ENCODE measurements at regions not wholly inside any gene's neighbourhood (a gene's known extent, or its start where the extent isn't known, plus 50 kb on each side); places are given as distances from the start of the nearest gene placed in this dataset.
"Not testable (repeated sequence)": the region's sequence is repeated elsewhere in the genome, so short reads cannot be mapped to it uniquely, and the experiment has no call there.

GRCh38 chr6:14388371-14388770 is 270.8 kb downstream of the CD83 start:
- H3K4me1 ChIP-seq (ENCODE audit: control insufficient read depth, insufficient read depth, low read length), result no peaks in the 10 kb centered on the region
- WGBS (ENCODE audit: insufficient coverage), result no CpG with 5 or more reads among the region's 2 CpGs

GRCh38 chr6:14389776-14390175 is 272.2 kb downstream of the CD83 start:
- H3K9me3 ChIP-seq (ENCODE audit: control insufficient read depth, insufficient read depth, low read length); H3K4me3 ChIP-seq (ENCODE audit: low read depth, low read length); DNase-seq (ENCODE audit: low read depth in 4 of 6, low spot score in 6 of 6); H3K27ac ChIP-seq (ENCODE audit: low read depth, low read length); H3K4me1 ChIP-seq (ENCODE audit: control insufficient read depth, insufficient read depth, low read length); H3K36me3 ChIP-seq (ENCODE audit: control insufficient read depth, insufficient read depth, low read length); H3K27me3 ChIP-seq (ENCODE audit: control insufficient read depth, insufficient read depth, low read length): not testable (repeated sequence)
- WGBS (ENCODE audit: insufficient coverage), result 94% methylated on average over 2 of the region's 2 CpGs

More at GRCh38 chr6:14388371-14388770, 270.8 kb downstream of the CD83 start:
- DNase-seq (ENCODE audit: low read depth in 4 of 6, low spot score in 6 of 6), result no peak
- no peak overlapping the region for H3K27ac ChIP-seq (ENCODE audit: low read depth, low read length)
- H3K36me3 ChIP-seq (ENCODE audit: control insufficient read depth, insufficient read depth, low read length), result no peaks in the 10 kb centered on the region
- H3K9me3 ChIP-seq (ENCODE audit: control insufficient read depth, insufficient read depth, low read length), result no peaks in the 10 kb centered on the region
- no peak overlapping the region for H3K4me3 ChIP-seq (ENCODE audit: low read depth, low read length)
- no peaks in the 10 kb centered on the region for H3K27me3 ChIP-seq (ENCODE audit: control insufficient read depth, insufficient read depth, low read length)

GRCh38 chr6:14390805-14391204 is 273.2 kb downstream of the CD83 start:
- no peaks in the 10 kb centered on the region for H3K36me3 ChIP-seq (ENCODE audit: control insufficient read depth, insufficient read depth, low read length)
- no peak overlapping the region for H3K4me3 ChIP-seq (ENCODE audit: low read depth, low read length)
- H3K27ac ChIP-seq (ENCODE audit: low read depth, low read length), result no peak overlapping the region
- WGBS (ENCODE audit: insufficient coverage), result 80% methylated on average over 1 of the region's 2 CpGs
- H3K4me1 ChIP-seq (ENCODE audit: control insufficient read depth, insufficient read depth, low read length), result no peaks in the 10 kb centered on the region
- H3K27me3 ChIP-seq (ENCODE audit: control insufficient read depth, insufficient read depth, low read length), result no peaks in the 10 kb centered on the region
- H3K9me3 ChIP-seq (ENCODE audit: control insufficient read depth, insufficient read depth, low read length), result no peaks in the 10 kb centered on the region
- DNase-seq (ENCODE audit: low read depth in 4 of 6, low spot score in 6 of 6), result no peak

DNA sequence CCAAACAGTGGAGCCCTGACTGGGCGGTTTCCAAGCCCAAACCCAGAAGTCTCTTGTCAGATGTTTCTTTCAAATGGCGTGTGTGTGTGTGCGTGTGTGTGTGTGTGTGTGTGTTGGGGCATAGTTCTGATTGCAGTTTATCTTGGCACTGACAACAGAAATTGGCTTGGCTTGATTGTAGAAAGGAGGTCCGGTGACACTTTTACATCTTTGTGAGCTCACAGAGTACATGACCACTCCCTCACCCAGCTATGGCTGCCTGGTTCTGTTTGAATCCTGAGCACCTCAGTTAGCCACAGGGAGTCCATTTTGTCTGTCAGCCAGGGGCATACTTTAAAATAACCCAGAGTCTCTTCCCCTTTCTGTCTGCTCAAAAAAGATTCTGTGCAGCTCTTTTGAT is 276.3 kb downstream of the CD83 start:
- Histone ChIP-seq H3K36me3 (ENCODE audit: control insufficient read depth, insufficient read depth, low read length) (no peaks in the 10 kb centered on the region), H3K27ac (ENCODE audit: low read depth, low read length) (no peak overlapping the region), H3K27me3 (ENCODE audit: control insufficient read depth, insufficient read depth, low read length) (no peaks in the 10 kb centered on the region), H3K9me3 (ENCODE audit: control insufficient read depth, insufficient read depth, low read length) (no peaks in the 10 kb centered on the region), H3K4me3 (ENCODE audit: low read depth, low read length) (no peak overlapping the region), H3K4me1 (ENCODE audit: control insufficient read depth, insufficient read depth, low read length) (peaks cover 5% of the 10 kb centered on the region)
- 77% methylated on average over 4 of the region's 4 CpGs for WGBS (ENCODE audit: insufficient coverage)
- no peak for DNase-seq (ENCODE audit: low read depth in 4 of 6, low spot score in 6 of 6)

DNA sequence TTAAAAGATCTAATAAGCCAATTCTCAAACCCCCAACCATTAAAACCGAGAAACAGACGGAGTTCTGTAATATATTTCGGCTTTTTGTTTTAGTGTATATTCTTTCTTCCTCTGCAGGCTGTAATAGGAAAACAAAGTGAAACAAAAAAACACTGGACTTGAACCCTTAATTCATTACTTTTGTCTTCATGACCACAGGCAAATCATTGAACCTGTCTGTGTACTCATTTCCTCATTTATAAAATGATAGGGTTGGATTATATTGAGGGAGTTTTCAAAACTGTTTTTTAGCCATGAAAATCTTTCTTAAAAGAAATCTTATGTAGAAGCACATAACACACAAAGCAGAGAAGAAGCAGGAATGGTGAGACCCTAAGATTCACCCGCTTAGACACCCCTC is 278.8 kb downstream of the CD83 start:
- H3K27me3 ChIP-seq (ENCODE audit: control insufficient read depth, insufficient read depth, low read length), result no peaks in the 10 kb centered on the region
- no peak overlapping the region for H3K4me3 ChIP-seq (ENCODE audit: low read depth, low read length)
- DNase-seq (ENCODE audit: low read depth in 4 of 6, low spot score in 6 of 6), result no peak
- H3K9me3 ChIP-seq (ENCODE audit: control insufficient read depth, insufficient read depth, low read length), result no peaks in the 10 kb centered on the region
- no CpG with 5 or more reads among the region's 4 CpGs for WGBS (ENCODE audit: insufficient coverage)
- H3K27ac ChIP-seq (ENCODE audit: low read depth, low read length), result no peak overlapping the region
- no peaks in the 10 kb centered on the region for H3K36me3 ChIP-seq (ENCODE audit: control insufficient read depth, insufficient read depth, low read length)
- H3K4me1 ChIP-seq (ENCODE audit: control insufficient read depth, insufficient read depth, low read length), result peaks cover 5% of the 10 kb centered on the region

DNA sequence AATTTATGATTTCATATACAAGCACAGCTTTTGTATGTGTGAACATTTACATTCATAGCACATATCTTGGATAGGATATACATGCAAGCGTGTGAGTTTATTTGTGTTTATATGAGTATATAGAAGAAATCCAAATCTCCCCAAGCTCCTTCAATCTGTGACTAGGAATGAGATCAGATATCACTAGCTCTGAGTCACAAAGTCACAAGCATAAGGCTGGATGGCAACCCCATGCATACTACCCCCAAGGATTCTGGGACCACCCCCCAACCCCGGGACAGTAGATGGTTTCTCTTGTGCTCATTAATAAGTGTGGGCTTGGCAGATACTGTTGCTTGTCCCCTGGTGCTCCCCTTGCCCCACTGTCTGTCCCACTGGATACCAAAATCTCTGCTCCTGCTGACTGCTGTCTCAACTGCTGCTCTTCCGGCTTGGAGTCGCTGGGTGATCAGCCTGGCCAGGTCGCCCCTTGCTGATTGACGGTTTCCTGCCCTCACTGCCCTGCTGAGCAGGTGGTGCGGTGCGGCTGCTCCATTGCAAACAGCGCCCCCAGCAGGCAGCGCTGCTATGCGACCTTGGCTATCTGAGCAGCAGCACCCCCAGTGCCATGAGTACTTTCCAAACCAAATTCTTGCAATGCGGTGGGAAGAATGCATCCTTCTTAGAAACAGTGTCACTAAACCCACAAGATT is 279.4 kb downstream of the CD83 start:
- no peaks in the 10 kb centered on the region for H3K9me3 ChIP-seq (ENCODE audit: control insufficient read depth, insufficient read depth, low read length)
- no peak for DNase-seq (ENCODE audit: low read depth in 4 of 6, low spot score in 6 of 6)
- H3K27ac ChIP-seq (ENCODE audit: low read depth, low read length), result no peak overlapping the region
- H3K4me3 ChIP-seq (ENCODE audit: low read depth, low read length), result no peak overlapping the region
- peaks cover 5% of the 10 kb centered on the region for H3K4me1 ChIP-seq (ENCODE audit: control insufficient read depth, insufficient read depth, low read length)
- no peaks in the 10 kb centered on the region for H3K27me3 ChIP-seq (ENCODE audit: control insufficient read depth, insufficient read depth, low read length)
- H3K36me3 ChIP-seq (ENCODE audit: control insufficient read depth, insufficient read depth, low read length), result no peaks in the 10 kb centered on the region
- WGBS (ENCODE audit: insufficient coverage), result 30% methylated on average over 9 of the region's 12 CpGs

- Histone ChIP-seq H3K4me1 (ENCODE audit: control insufficient read depth, insufficient read depth, low read length) (peaks cover 5% of the 10 kb centered on the region), H3K27me3 (ENCODE audit: control insufficient read depth, insufficient read depth, low read length) (no peaks in the 10 kb centered on the region), H3K27ac (ENCODE audit: low read depth, low read length) (no peak overlapping the region), H3K9me3 (ENCODE audit: control insufficient read depth, insufficient read depth, low read length) (no peaks in the 10 kb centered on the region), H3K4me3 (ENCODE audit: low read depth, low read length) (no peak overlapping the region), H3K36me3 (ENCODE audit: control insufficient read depth, insufficient read depth, low read length) (no peaks in the 10 kb centered on the region)
- DNase-seq (ENCODE audit: low read depth in 4 of 6, low spot score in 6 of 6), result no peak
- WGBS (ENCODE audit: insufficient coverage), result 48% methylated on average over 2 of the region's 6 CpGs
These were observed 279.9 kb downstream of the CD83 start for GRCh38 chr6:14397518-14397901.

DNA sequence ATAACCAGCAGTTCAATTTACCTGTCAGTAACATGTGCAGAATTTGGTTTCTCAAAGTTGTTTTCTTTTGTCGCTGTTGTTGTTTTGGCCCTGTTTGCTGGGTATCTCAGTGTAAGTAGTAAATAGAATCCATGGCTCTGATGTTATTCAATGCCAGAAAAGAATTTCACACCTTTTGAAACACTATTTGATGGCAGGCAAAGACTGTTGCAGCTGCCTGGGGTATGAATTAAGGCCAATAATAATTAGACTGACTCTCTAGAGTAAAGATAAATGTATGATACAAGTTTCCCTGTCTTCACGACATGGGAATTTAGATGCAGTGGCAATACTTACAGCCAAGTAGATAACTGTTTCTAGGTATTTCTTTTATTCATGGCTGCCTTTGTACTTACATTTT is 281.4 kb downstream of the CD83 start:
- H3K27me3 ChIP-seq (ENCODE audit: control insufficient read depth, insufficient read depth, low read length), result no peaks in the 10 kb centered on the region
- no peak overlapping the region for H3K27ac ChIP-seq (ENCODE audit: low read depth, low read length)
- H3K9me3 ChIP-seq (ENCODE audit: control insufficient read depth, insufficient read depth, low read length), result no peaks in the 10 kb centered on the region
- no peak for DNase-seq (ENCODE audit: low read depth in 4 of 6, low spot score in 6 of 6)
- peaks cover 5% of the 10 kb centered on the region for H3K4me1 ChIP-seq (ENCODE audit: control insufficient read depth, insufficient read depth, low read length)
- WGBS (ENCODE audit: insufficient coverage), result 100% methylated on average over 1 of the region's 2 CpGs
- H3K4me3 ChIP-seq (ENCODE audit: low read depth, low read length), result no peak overlapping the region
- no peaks in the 10 kb centered on the region for H3K36me3 ChIP-seq (ENCODE audit: control insufficient read depth, insufficient read depth, low read length)

DNA sequence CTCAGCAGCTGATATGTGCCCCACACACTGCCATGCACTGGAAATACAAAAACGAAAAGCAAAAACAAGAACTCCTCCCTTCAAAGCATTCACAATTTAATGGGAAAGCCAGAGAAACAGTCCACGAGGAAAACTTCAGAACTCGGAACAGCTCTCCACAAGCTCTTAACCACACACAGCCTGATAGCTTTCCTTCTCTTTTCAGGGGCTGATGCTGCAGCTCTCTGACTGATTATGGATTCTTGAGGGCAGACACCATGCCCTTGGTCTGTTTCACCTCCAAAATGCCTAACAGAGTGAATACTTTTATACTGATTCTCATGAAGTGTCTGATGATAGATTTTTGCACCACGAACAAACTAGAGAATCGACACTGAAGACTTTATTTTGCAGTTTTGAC is 282.1 kb downstream of the CD83 start:
- Histone ChIP-seq H3K36me3 (ENCODE audit: control insufficient read depth, insufficient read depth, low read length) (no peaks in the 10 kb centered on the region), H3K4me3 (ENCODE audit: low read depth, low read length) (no peak overlapping the region), H3K27me3 (ENCODE audit: control insufficient read depth, insufficient read depth, low read length) (no peaks in the 10 kb centered on the region), H3K9me3 (ENCODE audit: control insufficient read depth, insufficient read depth, low read length) (no peaks in the 10 kb centered on the region), H3K27ac (ENCODE audit: low read depth, low read length) (no peak overlapping the region), H3K4me1 (ENCODE audit: control insufficient read depth, insufficient read depth, low read length) (peaks cover 5% of the 10 kb centered on the region)
- no peak for DNase-seq (ENCODE audit: low read depth in 4 of 6, low spot score in 6 of 6)
- 90% methylated on average over 5 of the region's 5 CpGs for WGBS (ENCODE audit: insufficient coverage)

GRCh38 chr6:14401246-14401645 is 283.7 kb downstream of the CD83 start:
- no peaks in the 10 kb centered on the region for H3K36me3 ChIP-seq (ENCODE audit: control insufficient read depth, insufficient read depth, low read length)
- H3K9me3 ChIP-seq (ENCODE audit: control insufficient read depth, insufficient read depth, low read length), result no peaks in the 10 kb centered on the region
- DNase-seq (ENCODE audit: low read depth in 4 of 6, low spot score in 6 of 6), result peak in 1 of 6 donors; percentile 61
- H3K27ac ChIP-seq (ENCODE audit: low read depth, low read length), result no peak overlapping the region
- no peak overlapping the region for H3K4me3 ChIP-seq (ENCODE audit: low read depth, low read length)
- 65% methylated on average over 3 of the region's 5 CpGs for WGBS (ENCODE audit: insufficient coverage)
- no peaks in the 10 kb centered on the region for H3K27me3 ChIP-seq (ENCODE audit: control insufficient read depth, insufficient read depth, low read length)
- H3K4me1 ChIP-seq (ENCODE audit: control insufficient read depth, insufficient read depth, low read length), result peaks cover 5% of the 10 kb centered on the region
